ENCODE measurements at regions not wholly inside any gene's neighbourhood (a gene's known extent, or its start where the extent isn't known, plus 50 kb on each side); places are given as distances from the start of the nearest gene placed in this dataset.
"Not testable (repeated sequence)": the region's sequence is repeated elsewhere in the genome, so short reads cannot be mapped to it uniquely, and the experiment has no call there.

GRCh38 chr1:25171013-25171412, 61.3 kb downstream of the SYF2 start:
- not testable (repeated sequence) for TF ChIP-seq CTCF (CRISPR knock-in tag; IDR thresholded peaks at IDR 0.05); ZNF124 (CRISPR knock-in tag; IDR thresholded peaks at IDR 0.05); ZNF274 (CRISPR knock-in tag; IDR thresholded peaks at IDR 0.05); NFIC (IDR thresholded peaks at IDR 0.05; ENCODE audit: low read length); LRRFIP1 (CRISPR knock-in tag; conservative IDR thresholded peaks at IDR 0.05)

All from HepG2 (cell line).